Bronchial epithelial cell (primary cell): ENCODE measurements at regions not wholly inside any gene's neighbourhood (a gene's known extent, or its start where the extent isn't known, plus 50 kb on each side); places are given as distances from the start of the nearest gene placed in this dataset.

Experiments used
- DNase-seq: peaks from one replicate; pipeline ENCODE4 v3.0.0-alpha.2; 2010; ENCODE audit warnings: low read depth
- FAIRE-seq: peaks from 2 replicates; lab custom pipeline; 2011; peaks lifted over from hg19 to GRCh38; lab: Jason Lieb, UNC
- H3K27me3 ChIP-seq: 2 replicates; pipeline ENCODE4 v1.5.1; 2011; ENCODE audit warnings: low read length; ENCODE audit not compliant: control insufficient read depth, insufficient read depth
- H3K36me3 ChIP-seq: 2 replicates; pipeline ENCODE4 v1.5.1; 2011; ENCODE audit warnings: low read length; ENCODE audit not compliant: control insufficient read depth, insufficient read depth
- H3K4me3 ChIP-seq: 2 replicates; pipeline ENCODE4 v1.5.1; 2011; ENCODE audit warnings: mild to moderate bottlenecking, low read depth, low read length, control low read depth
- CTCF ChIP-seq: IDR thresholded peaks from 2 replicates; pipeline ENCODE4 v1.5.1; 2011; ENCODE audit warnings: mild to moderate bottlenecking, moderate library complexity, low read length, control low read depth, inconsistent platforms; ENCODE audit not compliant: insufficient read depth, severe bottlenecking

GRCh38 chr13:109669234-109669612, 117.2 kb downstream of the IRS2 start:
- FAIRE-seq (no peak), DNase-seq (no peak)
- Histone ChIP-seq H3K27me3 (no peaks in the 10 kb centered on the region), H3K36me3 (no peaks in the 10 kb centered on the region), H3K4me3 (no peak overlapping the region)
- no peak for TF ChIP-seq CTCF

- no peaks in the 10 kb centered on the region for H3K36me3 ChIP-seq
- H3K4me3 ChIP-seq, result no peak overlapping the region
- no peak for TF ChIP-seq CTCF
- DNase-seq (no peak), FAIRE-seq (peak; percentile 52)
- H3K27me3 ChIP-seq, result no peaks in the 10 kb centered on the region
These were observed 117.8 kb downstream of the IRS2 start for GRCh38 chr13:109668433-109669233.

GRCh38 chr13:109667807-109668291, 118.5 kb downstream of the IRS2 start:
- no peaks in the 10 kb centered on the region for H3K27me3 ChIP-seq
- DNase-seq, result peak; percentile 33
- no peaks in the 10 kb centered on the region for H3K36me3 ChIP-seq
- H3K4me3 ChIP-seq, result no peak overlapping the region
- no peak for TF ChIP-seq CTCF
- FAIRE-seq, result no peak

- no peak for TF ChIP-seq CTCF
- peak; percentile 75 for DNase-seq
- Histone ChIP-seq H3K4me3 (no peak overlapping the region), H3K27me3 (no peaks in the 10 kb centered on the region), H3K36me3 (no peaks in the 10 kb centered on the region)
- FAIRE-seq, result no peak
These were observed 119.3 kb downstream of the IRS2 start for GRCh38 chr13:109667056-109667455.

GRCh38 chr13:109666656-109667055, 119.7 kb downstream of the IRS2 start:
- no peak for FAIRE-seq
- H3K36me3 ChIP-seq, result no peaks in the 10 kb centered on the region
- H3K4me3 ChIP-seq, result no peak overlapping the region
- H3K27me3 ChIP-seq, result no peaks in the 10 kb centered on the region
- TF ChIP-seq CTCF, result no peak
- peak; percentile 41 for DNase-seq
